Uterus (tissue), 3 donors: ENCODE measurements at regions not wholly inside any gene's neighbourhood (a gene's known extent, or its start where the extent isn't known, plus 50 kb on each side); places are given as distances from the start of the nearest gene placed in this dataset.

Experiments used
- DNase-seq, 2 donors: peaks; one replicate each; pipeline ENCODE4 v3.0.0-alpha.2; 2019 to 2020
- H3K27ac ChIP-seq, 2 donors: fragments of 200-600 bp; sonication (generic); 1 replicate in 1 of 2; 2 replicates in 1 of 2; pipeline ENCODE4 v1.5.1; 2016 to 2018
- H3K27me3 ChIP-seq, 2 donors: fragments of 200-600 bp; sonication (generic); one replicate each; pipeline ENCODE4 v1.5.1; 2018 to 2019; ENCODE audit warnings: control low read depth in 1 of 2
- H3K36me3 ChIP-seq, 2 donors: fragments of 200-600 bp; sonication (generic); one replicate each; pipeline ENCODE4 v1.5.1; 2019; ENCODE audit warnings: control low read depth in 1 of 2
- H3K4me1 ChIP-seq, 2 donors: fragments of 200-600 bp; sonication (generic); one replicate each; pipeline ENCODE4 v1.5.1; 2018 to 2019; ENCODE audit warnings: control low read depth in 1 of 2
- H3K4me3 ChIP-seq, 2 donors: fragments of 200-600 bp; sonication (generic); 1 replicate in 1 of 2; 2 replicates in 1 of 2; pipeline ENCODE4 v1.5.1; 2018 to 2019; ENCODE audit warnings: mild to moderate bottlenecking in 1 of 2
- H3K9me3 ChIP-seq, 2 donors: fragments of 200-600 bp; sonication (generic); one replicate each; pipeline ENCODE4 v1.5.1; 2019; ENCODE audit warnings: control low read depth in 1 of 2
- CTCF ChIP-seq, 4 experiments: fragments of 200-600 bp in 2 of 4; fragments of 450-650 bp in 2 of 4; sonication (generic) in 2 of 4; IDR thresholded peaks; one replicate each; pipeline ENCODE4 v1.5.1; 2016 to 2019; ENCODE audit warnings: antibody characterized with exemption in 4 of 4, mild to moderate bottlenecking in 2 of 4, moderate library complexity in 1 of 4
- POLR2A ChIP-seq, 2 donors: fragments of 450-650 bp; IDR thresholded peaks; one replicate each; pipeline ENCODE4 v1.6.1; 2016; ENCODE audit warnings: antibody characterized with exemption in 2 of 2, mild to moderate bottlenecking in 1 of 2, moderate library complexity in 1 of 2
- intact Hi-C: fragments of 100-400 bp; cut with DNase I; formaldehyde crosslinking; loops from one replicate; pipeline ENCODE4 v1.15.1; 2023; ENCODE audit warnings: low total_unique reads
- donor health status: DM: yes; HTN: yes; CAD: no.

- Histone ChIP-seq H3K4me1 (no peaks in the 10 kb centered on the region), H3K4me3 (no peak overlapping the region), H3K27ac (no peak overlapping the region), H3K27me3 (no peaks in the 10 kb centered on the region), H3K36me3 (no peaks in the 10 kb centered on the region), H3K9me3 (no peaks in the 10 kb centered on the region)
- no peak for DNase-seq
- intact Hi-C loops = no loop called here
- no peak for TF ChIP-seq CTCF (IDR thresholded peaks at IDR 0.05)
- TF ChIP-seq POLR2A (IDR thresholded peaks at IDR 0.05) = no peak
Measured at GRCh38 chr12:13597837-13598236, 383.6 kb downstream of the GRIN2B start.

DNA sequence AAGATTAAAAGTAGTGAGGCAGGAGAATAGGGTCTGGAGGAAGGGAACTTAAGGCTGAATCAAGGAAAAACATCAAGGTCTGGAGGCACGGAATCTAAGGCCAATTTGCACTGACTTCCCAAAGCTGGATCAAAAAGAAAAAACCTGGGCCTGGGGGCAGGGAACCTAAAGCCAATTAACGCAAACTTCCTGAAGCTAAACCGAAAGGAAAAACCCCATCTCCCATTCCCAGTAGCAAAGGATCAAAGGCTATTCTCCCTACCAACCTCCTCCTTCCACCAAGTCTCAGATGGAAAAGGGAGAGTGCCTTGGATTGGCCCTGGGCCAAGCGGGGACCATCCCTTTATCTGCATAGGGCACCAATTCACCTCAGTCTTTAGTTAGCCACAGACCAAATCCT, 384.2 kb downstream of the GRIN2B start:
- DNase-seq = no peak
- intact Hi-C loops = no loop called here
- Histone ChIP-seq H3K4me3 (no peak overlapping the region), H3K4me1 (no peaks in the 10 kb centered on the region), H3K36me3 (no peaks in the 10 kb centered on the region), H3K9me3 (no peaks in the 10 kb centered on the region), H3K27ac (no peak overlapping the region), H3K27me3 (no peaks in the 10 kb centered on the region)
- TF ChIP-seq CTCF (IDR thresholded peaks at IDR 0.05) (no peak), POLR2A (IDR thresholded peaks at IDR 0.05) (no peak)

- no peak for DNase-seq
- Histone ChIP-seq H3K27me3 (no peaks in the 10 kb centered on the region), H3K4me3 (no peak overlapping the region), H3K9me3 (no peaks in the 10 kb centered on the region), H3K27ac (no peak overlapping the region), H3K36me3 (no peaks in the 10 kb centered on the region), H3K4me1 (no peaks in the 10 kb centered on the region)
- intact Hi-C loops = no loop called here
- TF ChIP-seq CTCF (IDR thresholded peaks at IDR 0.05) (no peak), POLR2A (IDR thresholded peaks at IDR 0.05) (no peak)
Measured at GRCh38 chr12:13596714-13597113, 384.7 kb downstream of the GRIN2B start.

GRCh38 chr12:13595536-13596443, 385.6 kb downstream of the GRIN2B start:
- Histone ChIP-seq H3K4me3 (no peak overlapping the region), H3K27me3 (no peaks in the 10 kb centered on the region), H3K4me1 (no peaks in the 10 kb centered on the region), H3K27ac (no peak overlapping the region), H3K9me3 (no peaks in the 10 kb centered on the region), H3K36me3 (no peaks in the 10 kb centered on the region)
- intact Hi-C loops = no loop called here
- no peak for DNase-seq
- TF ChIP-seq POLR2A (IDR thresholded peaks at IDR 0.05) = no peak
- TF ChIP-seq CTCF (IDR thresholded peaks at IDR 0.05) = no peak

DNA sequence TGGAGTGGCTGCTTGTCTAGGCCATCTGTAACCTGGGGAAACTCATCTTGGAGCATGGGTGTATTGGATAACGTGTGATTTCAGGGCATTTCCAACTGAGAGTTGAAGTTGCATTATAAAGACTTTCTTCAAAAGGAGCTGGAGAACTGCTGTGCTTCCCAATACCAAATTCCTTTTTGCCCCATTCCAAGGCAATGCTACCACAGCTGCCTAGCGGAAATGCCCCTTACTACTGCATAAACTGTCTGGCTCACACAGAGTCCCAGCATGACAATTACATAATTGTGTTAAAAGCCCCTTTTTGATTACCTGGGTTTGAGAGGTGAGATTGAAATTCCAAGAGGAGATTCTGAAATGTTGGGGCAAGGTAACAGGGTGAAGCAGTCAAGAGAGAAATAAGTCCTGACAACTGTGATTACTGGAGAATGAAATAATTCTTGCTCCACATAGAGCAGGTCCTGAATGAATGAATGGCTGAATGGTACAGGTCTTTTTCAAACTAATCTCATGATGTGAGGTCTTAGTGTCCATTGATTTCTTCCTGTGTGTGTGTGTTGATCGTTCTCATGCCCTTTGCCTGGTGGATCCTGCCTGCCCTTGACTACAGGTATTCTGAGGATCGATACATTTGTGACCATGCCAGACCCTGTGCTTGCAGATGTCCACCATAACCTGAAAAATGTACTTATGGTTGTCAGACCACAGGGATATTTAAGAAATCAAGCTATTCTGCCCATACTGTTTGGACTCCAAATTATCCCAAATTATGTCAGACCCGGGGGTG, 386.5 kb downstream of the GRIN2B start:
- no peak overlapping the region for H3K27ac ChIP-seq
- intact Hi-C loops = no loop called here
- no peaks in the 10 kb centered on the region for H3K9me3 ChIP-seq
- no peaks in the 10 kb centered on the region for H3K27me3 ChIP-seq
- no peaks in the 10 kb centered on the region for H3K4me1 ChIP-seq
- no peak for DNase-seq
- H3K4me3 ChIP-seq = no peak overlapping the region
- TF ChIP-seq POLR2A (IDR thresholded peaks at IDR 0.05) (no peak), CTCF (IDR thresholded peaks at IDR 0.05) (no peak)
- H3K36me3 ChIP-seq = no peaks in the 10 kb centered on the region
